H9 (cell line): ENCODE measurements at regions not wholly inside any gene's neighbourhood (a gene's known extent, or its start where the extent isn't known, plus 50 kb on each side); places are given as distances from the start of the nearest gene placed in this dataset.

Source experiments
- DNase-seq: peaks from one replicate; pipeline ENCODE4 v3.0.0-alpha.2; 2017
- H2AFZ ChIP-seq: one replicate; pipeline ENCODE4 v1.6.1; 2013; ENCODE audit warnings: mild to moderate bottlenecking, low read length, control low read depth, moderate library complexity
- H2AK5ac ChIP-seq: 2 replicates; pipeline ENCODE4 v1.6.1; 2013; ENCODE audit warnings: low read length, control low read depth, mixed read lengths; ENCODE audit not compliant: insufficient read length
- H2BK120ac ChIP-seq: one replicate; pipeline ENCODE4 v1.6.1; 2013; ENCODE audit warnings: low read depth, mild to moderate bottlenecking, low read length, control low read depth, inconsistent platforms; ENCODE audit not compliant: poor library complexity, severe bottlenecking
- H2BK12ac ChIP-seq: 2 replicates; pipeline ENCODE4 v1.6.1; 2013; ENCODE audit warnings: low read length, control low read depth, mixed read lengths, low read depth; ENCODE audit not compliant: insufficient read length
- H2BK15ac ChIP-seq: 2 replicates; pipeline ENCODE4 v1.6.1; 2013; ENCODE audit warnings: low read depth, low read length, control low read depth
- H2BK20ac ChIP-seq: one replicate; pipeline ENCODE4 v1.6.1; 2013; ENCODE audit warnings: low read depth, mild to moderate bottlenecking, low read length, control low read depth, inconsistent platforms; ENCODE audit not compliant: poor library complexity, severe bottlenecking
- H2BK5ac ChIP-seq: 2 replicates; pipeline ENCODE4 v1.6.1; 2013; ENCODE audit warnings: low read length, control low read depth, mixed read lengths; ENCODE audit not compliant: insufficient read length
- H3K14ac ChIP-seq: 2 replicates; pipeline ENCODE4 v1.6.1; 2013; ENCODE audit warnings: low read length, control low read depth; ENCODE audit not compliant: insufficient read depth
- H3K18ac ChIP-seq: 2 replicates; pipeline ENCODE4 v1.6.1; 2013; ENCODE audit warnings: low read depth, mild to moderate bottlenecking, mixed read lengths, low read length, control low read depth; ENCODE audit not compliant: insufficient read length
- H3K23ac ChIP-seq: 2 replicates; pipeline ENCODE4 v1.6.1; 2013; ENCODE audit warnings: low read length, control low read depth, mixed read lengths, low read depth; ENCODE audit not compliant: insufficient read length
- H3K23me2 ChIP-seq: 2 replicates; pipeline ENCODE4 v1.6.1; 2013; ENCODE audit warnings: low read depth, mild to moderate bottlenecking, mixed read lengths, low read length, control low read depth; ENCODE audit not compliant: insufficient read length, poor library complexity, severe bottlenecking
- H3K27ac ChIP-seq: 2 replicates; pipeline ENCODE4 v1.5.1; 2013; ENCODE audit warnings: low read length, control low read depth, mixed read lengths, low read depth; ENCODE audit not compliant: insufficient read length
- H3K27me3 ChIP-seq: 2 replicates; pipeline ENCODE4 v1.6.1; 2013; ENCODE audit warnings: low read length, control low read depth, inconsistent platforms; ENCODE audit not compliant: insufficient read depth
- H3K4ac ChIP-seq: 2 replicates; pipeline ENCODE4 v1.6.1; 2013; ENCODE audit warnings: low read depth, mild to moderate bottlenecking, control low read depth, inconsistent platforms, low read length, moderate library complexity
- H3K4me1 ChIP-seq: 2 replicates; pipeline ENCODE4 v1.6.1; 2013; ENCODE audit warnings: low read length, control low read depth, inconsistent platforms; ENCODE audit not compliant: insufficient read depth
- H3K4me2 ChIP-seq: 2 replicates; pipeline ENCODE4 v1.6.1; 2013; ENCODE audit warnings: low read length, control low read depth, mixed read lengths; ENCODE audit not compliant: insufficient read length, insufficient read depth
- H3K56ac ChIP-seq: 2 replicates; pipeline ENCODE4 v1.6.1; 2013; ENCODE audit warnings: low read depth, mild to moderate bottlenecking, mixed read lengths, low read length, control low read depth; ENCODE audit not compliant: insufficient read length
- H3K79me1 ChIP-seq: 2 replicates; pipeline ENCODE4 v1.6.1; 2013; ENCODE audit warnings: low read depth, mild to moderate bottlenecking, moderate library complexity, low read length, control low read depth, inconsistent platforms; ENCODE audit not compliant: insufficient read depth, poor library complexity, severe bottlenecking
- H3K79me2 ChIP-seq: 2 replicates; pipeline ENCODE4 v1.6.1; 2013; ENCODE audit warnings: low read length, control low read depth, inconsistent platforms; ENCODE audit not compliant: insufficient read depth
- H3K9ac ChIP-seq: 2 replicates; pipeline ENCODE4 v1.6.1; 2013; ENCODE audit warnings: low read length, control low read depth, mixed read lengths; ENCODE audit not compliant: insufficient read length; ENCODE audit errors: extremely low read depth
- H3K9me3 ChIP-seq: one replicate; pipeline ENCODE4 v1.6.1; 2013; ENCODE audit warnings: low read depth, low read length, inconsistent platforms; ENCODE audit not compliant: control insufficient read depth
- H3T11ph ChIP-seq: one replicate; pipeline ENCODE4 v1.6.1; 2013; ENCODE audit warnings: mild to moderate bottlenecking, low read length, control low read depth, inconsistent platforms
- H4K20me1 ChIP-seq: one replicate; pipeline ENCODE4 v1.6.1; 2013; ENCODE audit not compliant: control insufficient read depth, insufficient read length, insufficient read depth
- H4K5ac ChIP-seq: 2 replicates; pipeline ENCODE4 v1.6.1; 2013; ENCODE audit warnings: low read depth, mild to moderate bottlenecking, mixed read lengths, low read length, control low read depth; ENCODE audit not compliant: insufficient read length
- H4K8ac ChIP-seq: replicated peaks from 2 replicates; pipeline ENCODE4 v1.6.1; 2013; ENCODE audit warnings: low read length, control low read depth, mixed read lengths, low read depth; ENCODE audit not compliant: insufficient read length
- H4K91ac ChIP-seq: 2 replicates; pipeline ENCODE4 v1.6.1; 2013; ENCODE audit warnings: low read depth, mild to moderate bottlenecking, moderate library complexity, mixed read lengths, low read length, control low read depth; ENCODE audit not compliant: insufficient read length
- H3K27ac Mint-ChIP-seq, 3 experiments: 2 replicates in 2 of 3; 3 replicates in 1 of 3; pipeline ENCODE4 v1.8.0; 2020 to 2021; ENCODE audit warnings: mixed read lengths in 3 of 3, mild to moderate bottlenecking in 1 of 3, moderate library complexity in 1 of 3
- H3K27me3 Mint-ChIP-seq: 2 replicates; pipeline ENCODE4 v1.8.0; 2021; ENCODE audit warnings: low read depth, mild to moderate bottlenecking, moderate library complexity, mixed read lengths
- H3K36me3 Mint-ChIP-seq, 3 experiments: 2 replicates in 2 of 3; 3 replicates in 1 of 3; pipeline ENCODE4 v1.8.0; 2020 to 2021; ENCODE audit warnings: low read depth in 3 of 3, mixed read lengths in 3 of 3; ENCODE audit not compliant: insufficient read depth in 1 of 3
- H3K4me1 Mint-ChIP-seq, 2 experiments: 2 replicates each; pipeline ENCODE4 v1.8.0; 2020; ENCODE audit warnings: mixed read lengths in 2 of 2
- H3K4me3 Mint-ChIP-seq, 2 experiments: 2 replicates in 1 of 2; 3 replicates in 1 of 2; pipeline ENCODE4 v1.8.0; 2020 to 2021; ENCODE audit warnings: mild to moderate bottlenecking in 2 of 2, mixed read lengths in 2 of 2, moderate library complexity in 1 of 2
- H3K9me3 Mint-ChIP-seq, 2 experiments: 2 replicates in 1 of 2; 3 replicates in 1 of 2; pipeline ENCODE4 v1.8.0; 2020; ENCODE audit warnings: mild to moderate bottlenecking in 2 of 2, mixed read lengths in 2 of 2, moderate library complexity in 1 of 2
- WGBS: extraction: QIAGEN DNeasy Blood & Tissue Kit; methylation state at CpG from one replicate; pipeline ENCODE4 v1.1.7; 2013; ENCODE audit warnings: missing lambda C conversion rate, low lambda C conversion rate, mixed read lengths; ENCODE audit not compliant: insufficient read length; ENCODE audit errors: extremely low coverage; 5-methylcytosine and 5-hydroxymethylcytosine counted together
- TF ChIP-seq, protein P1 (sequence below): fragments of 200-600 bp; sonication (generic); conservative IDR thresholded peaks from 3 replicates; pipeline ENCODE4 v1.8.0; 2021; ENCODE audit warnings: antibody characterized with exemption, mild to moderate bottlenecking

DNA sequence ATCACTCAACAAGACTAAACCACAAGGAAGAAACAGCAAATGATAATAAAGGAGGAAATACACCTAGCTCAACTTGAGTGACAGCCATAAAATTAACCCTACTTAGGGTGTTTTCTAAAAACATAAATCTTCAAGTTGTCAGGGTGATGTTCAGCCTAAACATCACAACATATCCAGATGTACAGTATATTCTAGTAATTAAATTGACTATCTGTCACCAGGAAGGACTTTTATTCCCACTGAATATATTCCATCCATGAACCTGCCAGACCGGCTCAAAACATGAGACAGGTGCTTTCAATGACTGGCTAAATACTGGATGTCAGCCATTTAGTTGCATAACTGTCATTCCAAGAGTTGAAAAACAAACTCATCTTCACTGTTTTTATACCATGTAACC is 298.1 kb upstream of the NEBL start:
- H3K56ac ChIP-seq, result no peak overlapping the region
- no peak overlapping the region for H3K23ac ChIP-seq
- peaks cover 3% of the 10 kb centered on the region; the same call in 1 of the 2 replicates for H3K27me3 Mint-ChIP-seq
- H2AK5ac ChIP-seq, result no peak overlapping the region
- no peak overlapping the region for H2BK12ac ChIP-seq
- peaks cover 12 to 13% (median 12%) of the 10 kb centered on the region in 3 experiments for H3K36me3 Mint-ChIP-seq
- TF ChIP-seq, protein P1, sequence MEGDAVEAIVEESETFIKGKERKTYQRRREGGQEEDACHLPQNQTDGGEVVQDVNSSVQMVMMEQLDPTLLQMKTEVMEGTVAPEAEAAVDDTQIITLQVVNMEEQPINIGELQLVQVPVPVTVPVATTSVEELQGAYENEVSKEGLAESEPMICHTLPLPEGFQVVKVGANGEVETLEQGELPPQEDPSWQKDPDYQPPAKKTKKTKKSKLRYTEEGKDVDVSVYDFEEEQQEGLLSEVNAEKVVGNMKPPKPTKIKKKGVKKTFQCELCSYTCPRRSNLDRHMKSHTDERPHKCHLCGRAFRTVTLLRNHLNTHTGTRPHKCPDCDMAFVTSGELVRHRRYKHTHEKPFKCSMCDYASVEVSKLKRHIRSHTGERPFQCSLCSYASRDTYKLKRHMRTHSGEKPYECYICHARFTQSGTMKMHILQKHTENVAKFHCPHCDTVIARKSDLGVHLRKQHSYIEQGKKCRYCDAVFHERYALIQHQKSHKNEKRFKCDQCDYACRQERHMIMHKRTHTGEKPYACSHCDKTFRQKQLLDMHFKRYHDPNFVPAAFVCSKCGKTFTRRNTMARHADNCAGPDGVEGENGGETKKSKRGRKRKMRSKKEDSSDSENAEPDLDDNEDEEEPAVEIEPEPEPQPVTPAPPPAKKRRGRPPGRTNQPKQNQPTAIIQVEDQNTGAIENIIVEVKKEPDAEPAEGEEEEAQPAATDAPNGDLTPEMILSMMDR, result no peak
- H3K9me3 ChIP-seq, result no peaks in the 10 kb centered on the region
- H3K4me1 ChIP-seq, result no peaks in the 10 kb centered on the region
- H3K9me3 Mint-ChIP-seq, result peaks cover 11 to 18% of the 10 kb centered on the region in 2 experiments
- no peaks in the 10 kb centered on the region for H3K79me1 ChIP-seq
- peaks cover 0 to 2% of the 10 kb centered on the region in 2 experiments; a peak in 1 of 4 replicates for H3K4me1 Mint-ChIP-seq
- H4K5ac ChIP-seq, result no peak overlapping the region
- H2AFZ ChIP-seq, result no peak overlapping the region
- no peak overlapping the region for H3K27ac ChIP-seq
- no peaks in the 10 kb centered on the region for H4K20me1 ChIP-seq
- H3K27ac Mint-ChIP-seq, result no peak overlapping the region
- DNase-seq, result no peak
- no peaks in the 10 kb centered on the region for H3K79me2 ChIP-seq
- H3K27me3 ChIP-seq, result no peaks in the 10 kb centered on the region
- H3T11ph ChIP-seq, result no peak overlapping the region
- H4K91ac ChIP-seq, result no peak overlapping the region
- H3K18ac ChIP-seq, result no peak overlapping the region
- no CpG with 5 or more reads among the region's 1 CpG for WGBS
- H3K9ac ChIP-seq, result no peak overlapping the region
- H3K14ac ChIP-seq, result no peak overlapping the region
- no peak overlapping the region for H3K4ac ChIP-seq
- H3K4me3 Mint-ChIP-seq, result no peak overlapping the region
- no peak overlapping the region for H3K4me2 ChIP-seq
- no peak overlapping the region for H2BK120ac ChIP-seq
- no peak overlapping the region for H2BK5ac ChIP-seq
- H3K23me2 ChIP-seq, result no peaks in the 10 kb centered on the region
- no peak overlapping the region for H2BK20ac ChIP-seq
- H2BK15ac ChIP-seq, result no peak overlapping the region
- no peak overlapping the region for H4K8ac ChIP-seq
